HEK293 (cell line): ENCODE measurements at regions not wholly inside any gene's neighbourhood (a gene's known extent, or its start where the extent isn't known, plus 50 kb on each side); places are given as distances from the start of the nearest gene placed in this dataset.

ENCODE experiments used
- CTCF ChIA-PET: fragments of 350-600 bp; formaldehyde crosslinking; extraction: SDS; loops from one replicate; lab custom pipeline; 2021; ENCODE audit warnings: antibody characterized with exemption; lab: Yijun Ruan, JAX
- POLR2A ChIA-PET: fragments of 300-600 bp; formaldehyde crosslinking; extraction: SDS; loops from one replicate; lab custom pipeline; 2020; ENCODE audit warnings: antibody characterized with exemption, inconsistent platforms; lab: Yijun Ruan, JAX
- H3K27ac ChIP-seq: fragments of 200-500 bp; sonication (Bioruptor generic); 2 replicates; pipeline ENCODE4 v1.5.1; 2014; ENCODE audit warnings: low read depth, low read length, control low read depth, inconsistent platforms; ENCODE audit errors: extremely low read depth
- H3K36me3 ChIP-seq, 2 experiments: fragments of 200-500 bp in 1 of 2; sonication (Bioruptor generic) in 1 of 2; 1 replicate in 1 of 2; 2 replicates in 1 of 2; pipeline ENCODE4 v1.5.1; 2014 to 2017; ENCODE audit warnings: inconsistent platforms in 2 of 2, low read length in 2 of 2; ENCODE audit not compliant: control insufficient read depth in 2 of 2, insufficient read depth in 1 of 2
- H3K4me1 ChIP-seq: fragments of 200-500 bp; sonication (Bioruptor generic); 2 replicates; pipeline ENCODE4 v1.5.1; 2014; ENCODE audit warnings: mild to moderate bottlenecking, low read length, inconsistent platforms; ENCODE audit not compliant: control insufficient read depth, insufficient read depth
- H3K4me3 ChIP-seq: 2 replicates; pipeline ENCODE4 v1.5.1; 2011; ENCODE audit warnings: low read depth, mild to moderate bottlenecking, control low read depth, low read length, moderate library complexity
- H3K9me3 ChIP-seq: fragments of 200-500 bp; sonication (Bioruptor generic); 2 replicates; pipeline ENCODE4 v1.5.1; 2014; ENCODE audit warnings: low read depth, low read length, inconsistent platforms; ENCODE audit not compliant: control insufficient read depth, insufficient read depth
- CTCF ChIP-seq: fragments of 450-650 bp; formaldehyde crosslinking; IDR thresholded peaks from 2 replicates; pipeline ENCODE4 v1.5.1; 2016; ENCODE audit warnings: missing biosample characterization, missing genetic modification characterization
- EGR2 ChIP-seq: fragments of 450-650 bp; formaldehyde crosslinking; IDR thresholded peaks from 2 replicates; pipeline ENCODE4 v1.5.1; 2016; ENCODE audit warnings: low read depth, missing biosample characterization, missing genetic modification characterization
- HOXC10 ChIP-seq: sonication (generic); formaldehyde crosslinking; IDR thresholded peaks from 2 replicates; pipeline ENCODE4 v1.8.1; 2023; ENCODE audit warnings: mild to moderate bottlenecking, missing genetic modification reagents
- KLF17 ChIP-seq: fragments of 450-650 bp; formaldehyde crosslinking; IDR thresholded peaks from 2 replicates; pipeline ENCODE4 v1.5.1; 2016; ENCODE audit warnings: missing biosample characterization, missing genetic modification characterization
- RBAK ChIP-seq: fragments of 450-650 bp; formaldehyde crosslinking; IDR thresholded peaks from 2 replicates; pipeline ENCODE4 v1.5.1; 2016; ENCODE audit warnings: missing biosample characterization, missing genetic modification characterization
- TRIM28 ChIP-seq: IDR thresholded peaks from 2 replicates; pipeline ENCODE4 v1.6.1; 2011; ENCODE audit warnings: low read length, control low read depth, borderline replicate concordance
- YY1 ChIP-seq: fragments of 450-650 bp; formaldehyde crosslinking; IDR thresholded peaks from 2 replicates; pipeline ENCODE4 v1.5.1; 2018; ENCODE audit warnings: missing biosample characterization, missing genetic modification characterization
- ZBTB17 ChIP-seq: fragments of 450-650 bp; formaldehyde crosslinking; IDR thresholded peaks from 2 replicates; pipeline ENCODE4 v1.5.1; 2016; ENCODE audit warnings: missing biosample characterization, missing genetic modification characterization
- ZBTB26 ChIP-seq: fragments of 450-650 bp; formaldehyde crosslinking; optimal IDR thresholded peaks from 2 replicates; pipeline ENCODE3; 2016; ENCODE audit warnings: missing biosample characterization, mild to moderate bottlenecking, missing genetic modification characterization
- ZBTB48 ChIP-seq: fragments of 450-650 bp; formaldehyde crosslinking; IDR thresholded peaks from 2 replicates; pipeline ENCODE4 v1.5.1; 2016; ENCODE audit warnings: missing biosample characterization, missing genetic modification characterization
- ZFHX2 ChIP-seq: fragments of 450-650 bp; formaldehyde crosslinking; conservative IDR thresholded peaks from 2 replicates; pipeline ENCODE4 v1.5.1; 2016; ENCODE audit warnings: missing biosample characterization, missing genetic modification characterization
- ZNF112 ChIP-seq: fragments of 450-650 bp; formaldehyde crosslinking; IDR thresholded peaks from 2 replicates; pipeline ENCODE4 v1.5.0; 2017; ENCODE audit warnings: missing biosample characterization, missing genetic modification characterization
- ZNF132 ChIP-seq: fragments of 450-650 bp; formaldehyde crosslinking; IDR thresholded peaks from 2 replicates; pipeline ENCODE4 v1.5.1; 2017; ENCODE audit warnings: missing biosample characterization, missing genetic modification characterization, borderline replicate concordance
- ZNF133 ChIP-seq: fragments of 450-650 bp; formaldehyde crosslinking; IDR thresholded peaks from 2 replicates; pipeline ENCODE4 v1.5.1; 2016; ENCODE audit warnings: missing biosample characterization, missing genetic modification characterization
- ZNF148 ChIP-seq: fragments of 450-650 bp; formaldehyde crosslinking; IDR thresholded peaks from 2 replicates; pipeline ENCODE4 v1.5.0; 2017; ENCODE audit warnings: missing biosample characterization, missing genetic modification characterization, borderline replicate concordance
- ZNF24 ChIP-seq: fragments of 450-650 bp; formaldehyde crosslinking; IDR thresholded peaks from 2 replicates; pipeline ENCODE4 v1.5.1; 2016; ENCODE audit warnings: missing biosample characterization, missing genetic modification characterization
- ZNF302 ChIP-seq: fragments of 450-650 bp; formaldehyde crosslinking; IDR thresholded peaks from 2 replicates; pipeline ENCODE4 v1.5.1; 2016; ENCODE audit warnings: missing biosample characterization, missing genetic modification characterization, low read depth
- ZNF423 ChIP-seq: fragments of 450-650 bp; formaldehyde crosslinking; IDR thresholded peaks from 2 replicates; pipeline ENCODE4 v1.5.1; 2016; ENCODE audit warnings: missing biosample characterization, missing genetic modification characterization
- ZNF529 ChIP-seq: fragments of 450-650 bp; formaldehyde crosslinking; IDR thresholded peaks from 2 replicates; pipeline ENCODE4 v1.5.1; 2017; ENCODE audit warnings: missing genetic modification characterization, missing biosample characterization; ENCODE audit not compliant: insufficient replicate concordance
- ZNF549 ChIP-seq: fragments of 450-650 bp; IDR thresholded peaks from 2 replicates; pipeline ENCODE4 v1.5.1; 2018; ENCODE audit warnings: missing biosample characterization, missing genetic modification characterization, mild to moderate bottlenecking, inconsistent platforms, moderate library complexity
- ZNF660 ChIP-seq: fragments of 450-650 bp; IDR thresholded peaks from 2 replicates; pipeline ENCODE4 v1.5.1; 2018; ENCODE audit warnings: missing biosample characterization, mild to moderate bottlenecking, missing genetic modification characterization
- ZNF692 ChIP-seq: fragments of 450-650 bp; formaldehyde crosslinking; IDR thresholded peaks from 2 replicates; pipeline ENCODE4 v1.5.1; 2016; ENCODE audit warnings: missing biosample characterization, missing genetic modification characterization
- ZNF701 ChIP-seq: fragments of 450-650 bp; formaldehyde crosslinking; IDR thresholded peaks from 2 replicates; pipeline ENCODE4 v1.5.1; 2016; ENCODE audit warnings: missing biosample characterization, missing genetic modification characterization
- ZNF704 ChIP-seq: fragments of 450-650 bp; formaldehyde crosslinking; IDR thresholded peaks from 2 replicates; pipeline ENCODE4 v1.5.1; 2016; ENCODE audit warnings: missing biosample characterization, missing genetic modification characterization
- ZNF747 ChIP-seq: fragments of 450-650 bp; formaldehyde crosslinking; IDR thresholded peaks from 2 replicates; pipeline ENCODE4 v1.5.1; 2016; ENCODE audit warnings: missing biosample characterization, missing genetic modification characterization
- ZSCAN4 ChIP-seq: fragments of 450-650 bp; formaldehyde crosslinking; IDR thresholded peaks from 2 replicates; pipeline ENCODE4 v1.5.1; 2017; ENCODE audit warnings: missing biosample characterization, missing genetic modification characterization

- POLR2A ChIA-PET: no interaction called here
- no peak overlapping the region for H3K27ac ChIP-seq
- no peak for TF ChIP-seq ZNF132 (tag by site-specific recombination)
- peak; percentile 44; the same call in 1 of the 2 replicates for TF ChIP-seq EGR2 (tag by site-specific recombination)
- peak; percentile 63; the same call in 1 of the 2 replicates for TF ChIP-seq ZFHX2 (tag by site-specific recombination)
- no peak for TF ChIP-seq ZNF112 (tag by site-specific recombination)
- TF ChIP-seq ZBTB48 (tag by site-specific recombination): 0 out of 2 replicates have a peak, but pooled peaks have one; percentile 16
- no peak for TF ChIP-seq ZNF692
- no peak for TF ChIP-seq ZNF133 (tag by site-specific recombination)
- no peak for TF ChIP-seq ZNF148 (tag by site-specific recombination)
- no peak for TF ChIP-seq ZNF660 (tag by site-specific recombination)
- no peak for TF ChIP-seq ZNF701 (tag by site-specific recombination)
- no peak for TF ChIP-seq YY1
- TF ChIP-seq ZSCAN4: no peak
- no peak for TF ChIP-seq RBAK
- no peak for TF ChIP-seq ZNF549 (tag by site-specific recombination)
- TF ChIP-seq ZNF704 (tag by site-specific recombination): no peak
- TF ChIP-seq ZNF747 (tag by site-specific recombination): no peak
- peak; percentile 71; the same call in 1 of the 2 replicates for TF ChIP-seq TRIM28
- no peak for TF ChIP-seq ZNF24 (tag by site-specific recombination)
- 0 out of 2 replicates have a peak, but pooled peaks have one; percentile 45 for TF ChIP-seq ZNF302 (tag by site-specific recombination)
- no peak for TF ChIP-seq HOXC10 (CRISPR knock-in tag)
- TF ChIP-seq ZBTB26: peak; percentile 13
- no peak for TF ChIP-seq ZNF529 (tag by site-specific recombination)
- no peak for TF ChIP-seq ZNF423 (tag by site-specific recombination)
- TF ChIP-seq CTCF (tag by site-specific recombination): peak; percentile 74
- TF ChIP-seq ZBTB17 (tag by site-specific recombination): no peak
- no peak for TF ChIP-seq KLF17 (tag by site-specific recombination)
These were observed 73.7 kb downstream of the TM2D3 start for GRCh38 chr15:101578443-101578894.

More at GRCh38 chr15:101578443-101578894, 73.7 kb downstream of the TM2D3 start:
- Histone ChIP-seq H3K36me3 (no peaks in the 10 kb centered on the region), H3K4me3 (no peak overlapping the region), H3K9me3 (peaks cover 5% of the 10 kb centered on the region), H3K4me1 (no peaks in the 10 kb centered on the region)
- CTCF ChIA-PET: interaction anchor here (0.5 to 1.3 kb wide), 5 partner anchors 32 to 112 kb away, joined by 3 to 7 read pairs (median 3); no protein-coding TSS in a partner anchor
